LoVo (cell line): ENCODE measurements at regions not wholly inside any gene's neighbourhood (a gene's known extent, or its start where the extent isn't known, plus 50 kb on each side); places are given as distances from the start of the nearest gene placed in this dataset.

Source experiments
- DNase-seq: peaks from one replicate; pipeline ENCODE4 v3.0.0-alpha.2; 2016; ENCODE audit warnings: low spot score

GRCh38 chr16:10314317-10314716 is 71.5 kb upstream of the ATF7IP2 start:
- DNase-seq, result no peak

DNA sequence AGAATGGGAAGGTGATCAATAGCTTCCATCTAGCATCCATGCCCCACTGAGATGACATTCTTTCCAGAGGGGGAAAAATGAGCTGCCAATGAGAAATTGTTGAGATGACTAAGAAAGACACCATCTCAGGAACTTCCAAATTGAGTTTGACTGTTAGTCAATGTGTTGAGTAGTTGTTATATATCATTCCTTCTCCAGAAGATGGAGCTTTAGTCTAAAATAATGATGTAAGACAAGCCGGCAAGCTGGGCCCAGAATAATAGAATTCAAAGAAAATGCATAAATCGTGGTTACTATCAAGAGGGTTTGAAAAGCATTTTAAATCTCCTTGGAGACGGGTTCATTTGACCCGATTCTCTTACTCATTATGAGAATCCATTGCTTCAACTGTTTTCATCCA is 71.0 kb upstream of the ATF7IP2 start:
- DNase-seq, result no peak

DNA sequence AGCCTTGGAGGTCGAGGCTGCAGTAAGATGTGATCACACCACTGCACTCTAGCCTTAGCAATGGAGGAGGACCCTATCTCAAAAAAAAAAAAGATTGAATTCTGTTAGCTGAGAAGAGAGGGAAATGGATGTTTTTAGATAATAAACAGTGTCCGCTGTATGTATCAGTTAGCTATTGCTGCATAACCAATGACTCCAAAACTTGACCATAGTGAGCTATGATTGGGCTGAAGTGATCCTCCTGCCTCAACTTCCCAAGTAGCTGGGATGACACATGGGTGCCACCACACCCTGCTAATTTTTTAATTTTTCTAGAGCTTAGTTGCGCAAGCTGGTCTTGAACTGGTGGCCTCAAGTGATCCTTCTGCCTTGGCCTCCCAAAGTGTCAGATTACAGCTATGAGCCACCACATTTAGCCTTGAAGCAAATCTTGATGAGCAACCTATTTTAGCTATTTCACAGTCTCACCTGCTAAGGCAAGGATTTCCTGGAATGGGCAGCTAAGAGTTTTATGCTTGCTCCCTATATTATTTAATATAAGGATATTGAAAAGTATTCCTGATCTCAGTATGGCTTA is 68.3 kb upstream of the ATF7IP2 start:
- DNase-seq, result no peak

- no peak for DNase-seq
Observed at GRCh38 chr16:10318798-10319500, 66.9 kb upstream of the ATF7IP2 start.

GRCh38 chr16:10321407-10322387 is 64.2 kb upstream of the ATF7IP2 start:
- no peak for DNase-seq

DNA sequence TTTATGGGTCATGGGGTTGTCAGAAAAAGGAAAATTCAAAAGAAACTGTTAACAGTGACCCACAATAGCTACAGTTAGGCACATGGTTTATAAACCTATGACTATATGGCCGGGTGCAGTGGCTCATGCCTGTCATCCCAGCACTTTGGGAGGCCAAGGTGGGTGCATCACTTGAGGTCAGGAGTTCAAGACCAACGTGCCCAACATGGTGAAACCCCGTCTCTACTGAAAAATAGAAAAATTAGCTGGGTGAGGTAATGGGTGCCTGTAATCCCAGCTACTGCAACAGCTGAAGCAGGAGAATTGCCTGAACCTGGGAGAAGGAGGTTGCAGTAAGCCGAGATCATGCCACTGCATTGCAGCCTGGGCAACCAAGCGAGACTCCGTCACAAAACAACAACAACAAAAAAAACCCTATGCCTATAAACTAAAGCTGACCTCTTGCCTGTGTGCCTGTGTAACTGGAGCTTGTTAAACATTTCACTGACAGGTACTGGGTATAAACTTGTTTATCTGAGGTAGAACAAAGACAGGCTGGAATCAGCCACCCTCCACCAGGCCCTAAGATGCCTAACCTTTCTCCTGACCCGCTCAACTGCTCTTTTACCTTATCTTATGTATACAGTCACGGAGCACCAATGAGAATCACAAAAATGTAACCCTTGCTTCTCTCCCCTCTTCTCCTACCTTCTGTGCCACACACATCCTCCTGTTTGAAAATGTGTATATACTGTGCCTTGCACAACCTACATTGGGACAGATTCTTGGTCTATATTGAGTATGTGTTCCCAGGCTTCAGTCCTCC is 62.9 kb upstream of the ATF7IP2 start:
- DNase-seq, result no peak

GRCh38 chr16:10323528-10323869 is 62.4 kb upstream of the ATF7IP2 start:
- DNase-seq, result no peak

- DNase-seq, result no peak
Observed at GRCh38 chr16:10324210-10324609, 61.7 kb upstream of the ATF7IP2 start.

DNA sequence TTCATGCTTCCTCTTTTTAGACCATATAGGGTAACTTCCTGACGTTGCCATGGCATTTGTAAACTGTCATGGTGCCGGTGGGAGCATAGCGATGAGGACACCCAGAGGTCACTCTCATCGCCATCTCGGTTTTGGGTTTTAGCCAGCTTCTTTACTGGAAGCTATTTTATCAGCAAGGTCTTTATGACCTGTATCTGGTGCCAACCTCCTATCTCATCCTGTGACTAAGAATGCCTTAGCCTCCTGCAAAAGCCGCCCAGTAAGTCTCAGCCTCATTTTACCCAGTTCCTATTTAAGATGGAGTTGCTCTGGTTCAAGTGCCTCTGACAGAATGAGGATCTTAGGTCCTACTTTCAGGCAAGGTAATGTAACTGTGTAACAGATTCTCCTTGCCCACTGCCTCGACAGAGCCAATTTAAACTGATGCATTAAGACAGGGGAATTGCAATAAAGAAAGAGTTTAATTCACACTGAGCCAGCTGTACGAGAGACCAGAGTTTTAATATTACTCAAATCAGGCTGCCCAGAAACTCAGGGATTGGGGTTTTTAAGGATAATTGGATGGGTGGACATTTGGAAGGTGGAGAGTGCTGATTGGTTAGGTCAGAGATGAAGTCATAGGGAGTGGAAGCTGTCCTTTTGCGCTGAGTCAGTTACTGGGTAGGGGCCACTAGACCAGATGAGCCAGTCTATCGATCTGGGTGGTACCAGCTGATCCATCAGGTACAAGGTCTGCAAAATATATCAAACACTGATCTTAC is 59.9 kb upstream of the ATF7IP2 start:
- DNase-seq, result peak; percentile 14

GRCh38 chr16:10326647-10327046 is 59.2 kb upstream of the ATF7IP2 start:
- DNase-seq, result no peak

GRCh38 chr16:10328291-10328690 is 57.6 kb upstream of the ATF7IP2 start:
- DNase-seq, result peak; percentile 61

DNA sequence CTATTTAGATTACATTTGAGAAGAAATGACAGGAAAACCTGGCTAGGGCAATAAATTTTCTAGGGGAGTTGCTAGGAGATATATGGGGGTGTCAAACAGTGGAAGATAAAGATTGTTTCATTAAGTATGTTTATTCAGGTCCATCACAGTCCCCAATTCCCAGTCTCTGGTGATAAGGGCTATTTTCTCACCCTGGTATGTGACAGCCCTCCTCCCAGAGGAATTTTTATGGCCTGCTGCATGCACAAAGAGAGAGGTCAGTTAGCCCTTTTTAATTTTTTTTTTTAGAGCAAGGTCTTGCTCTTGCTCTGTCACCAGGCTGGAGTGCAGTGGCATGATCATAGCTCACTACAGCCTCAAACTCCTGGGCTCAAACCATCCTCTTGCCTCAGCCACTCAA is 53.6 kb upstream of the ATF7IP2 start:
- DNase-seq, result peak; percentile 24

DNA sequence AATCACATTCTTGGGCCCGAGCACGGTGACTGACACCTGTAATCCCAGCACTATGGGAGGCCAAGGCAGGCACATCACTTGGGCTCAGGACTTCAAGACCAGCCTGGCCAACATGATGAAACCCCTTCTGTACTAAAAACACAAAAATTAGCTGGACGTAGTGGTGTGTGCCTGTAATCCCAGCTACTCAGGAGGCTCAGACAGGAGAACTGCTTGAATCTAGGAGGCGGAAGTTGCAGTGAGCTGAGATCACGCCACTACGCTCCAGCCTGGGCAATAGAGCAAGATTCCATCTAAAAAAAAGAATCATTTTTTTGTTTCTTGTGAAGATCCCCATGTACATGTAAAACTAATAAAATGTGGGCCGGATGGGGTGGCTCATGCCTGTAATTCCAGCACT is 53.1 kb upstream of the ATF7IP2 start:
- no peak for DNase-seq

GRCh38 chr16:10333321-10334032 is 52.4 kb upstream of the ATF7IP2 start:
- no peak for DNase-seq

DNA sequence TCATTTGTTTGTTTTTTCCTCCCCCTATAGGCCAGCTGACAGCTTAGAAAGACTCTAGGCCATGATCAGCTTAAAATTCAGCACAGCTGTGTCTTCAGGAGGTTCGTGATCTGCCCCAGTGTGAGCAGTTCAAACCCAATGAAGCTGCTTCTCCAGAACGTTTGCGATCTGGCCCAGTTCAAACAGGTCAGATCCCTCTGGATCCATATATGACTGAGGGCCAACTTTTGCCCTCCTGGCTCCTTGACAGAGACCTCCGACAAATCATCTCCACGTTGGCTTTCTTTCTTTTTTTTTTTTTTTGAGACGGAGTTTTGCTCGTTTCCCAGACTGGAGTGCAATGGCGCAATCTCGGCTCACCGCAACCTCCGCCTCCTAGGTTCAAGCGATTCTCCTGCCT is 50.2 kb upstream of the ATF7IP2 start:
- no peak for DNase-seq
